CD4-positive, alpha-beta T cell treated with Interleukin-4 for 4 hours (primary cell): ENCODE measurements at regions not wholly inside any gene's neighbourhood (a gene's known extent, or its start where the extent isn't known, plus 50 kb on each side); places are given as distances from the start of the nearest gene placed in this dataset.

Experiments used
- DNase-seq: peaks from one replicate; pipeline ENCODE4 v3.0.0-alpha.2; 2020

- DNase-seq = no peak
Observed at GRCh38 chr2:58913082-58913726, 672.1 kb upstream of the FANCL start.

DNA sequence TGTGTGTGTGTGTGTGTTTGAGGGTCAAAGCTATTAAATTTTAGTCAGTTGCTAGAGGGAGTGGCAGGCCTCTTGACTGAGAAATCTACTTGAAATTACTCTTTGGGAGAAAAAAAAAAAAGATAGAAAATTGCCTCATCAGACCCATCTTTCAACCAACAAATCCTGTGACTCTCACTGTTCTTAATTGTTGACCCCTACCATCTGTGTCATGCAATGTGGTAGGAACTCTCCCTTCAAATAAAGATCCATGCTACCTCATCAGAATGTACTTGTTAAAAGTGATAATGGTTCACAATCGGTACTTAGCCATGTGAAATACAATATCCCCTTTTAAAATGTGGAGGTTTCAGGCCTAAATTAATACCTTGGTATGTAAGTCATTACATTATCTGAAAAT, 670.8 kb upstream of the FANCL start:
- no peak for DNase-seq

DNA sequence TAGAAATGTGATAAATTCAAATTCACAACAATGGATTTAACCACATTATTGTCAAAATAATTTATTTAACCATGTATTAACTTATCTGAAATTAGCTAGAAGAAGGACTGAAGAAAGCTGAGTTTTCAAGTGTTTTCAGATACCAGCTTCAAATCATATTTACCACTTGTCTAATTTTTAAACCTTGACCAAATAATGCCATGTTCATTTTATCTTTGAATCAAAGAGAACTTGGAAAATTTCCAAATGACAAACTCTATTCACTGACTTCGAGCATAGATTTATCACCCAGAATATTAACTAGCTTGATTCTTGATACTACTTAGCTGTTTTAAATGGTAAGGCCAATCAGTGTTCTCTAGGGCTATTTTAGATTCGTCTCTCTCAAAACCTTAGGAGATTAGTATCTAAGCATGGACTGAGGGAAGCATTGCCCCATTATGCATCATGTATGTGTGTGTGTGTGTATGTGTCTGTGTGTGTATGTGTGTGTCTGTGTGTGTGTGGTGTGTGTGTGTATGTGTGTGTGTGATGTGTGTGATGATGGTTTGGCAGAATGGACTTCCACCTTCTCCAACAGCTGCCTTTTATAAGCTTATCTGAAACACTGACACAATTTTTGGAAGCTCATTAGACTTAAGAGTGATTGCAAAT, 667.5 kb upstream of the FANCL start:
- DNase-seq = no peak

GRCh38 chr2:58907644-58908043, 666.5 kb upstream of the FANCL start:
- DNase-seq = no peak

DNA sequence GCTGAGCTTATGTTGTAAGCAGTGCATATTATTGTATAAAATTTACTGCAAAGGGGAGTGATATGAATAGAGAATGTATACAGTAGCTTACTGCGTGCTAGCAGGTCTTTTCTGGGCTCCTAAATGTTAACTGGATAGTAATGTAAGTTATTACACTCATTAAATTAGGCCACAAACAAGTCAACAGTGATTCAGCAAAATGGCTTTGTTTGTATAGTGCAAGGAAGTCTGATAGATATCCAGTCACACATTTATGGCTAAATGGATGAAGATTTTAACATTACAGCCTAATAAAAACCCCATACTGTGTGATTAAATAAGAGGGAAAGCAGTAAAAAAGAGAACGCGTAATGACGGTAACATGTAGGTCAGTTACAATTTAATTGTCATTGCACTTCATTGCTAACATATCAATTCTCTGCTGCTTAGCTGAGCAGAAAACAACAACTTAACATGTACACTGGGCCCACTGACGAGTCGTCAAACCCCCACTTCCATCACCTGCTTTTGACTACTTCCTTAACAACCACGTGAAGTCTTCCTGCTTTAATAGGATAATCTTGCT, 665.0 kb upstream of the FANCL start:
- no peak for DNase-seq

DNA sequence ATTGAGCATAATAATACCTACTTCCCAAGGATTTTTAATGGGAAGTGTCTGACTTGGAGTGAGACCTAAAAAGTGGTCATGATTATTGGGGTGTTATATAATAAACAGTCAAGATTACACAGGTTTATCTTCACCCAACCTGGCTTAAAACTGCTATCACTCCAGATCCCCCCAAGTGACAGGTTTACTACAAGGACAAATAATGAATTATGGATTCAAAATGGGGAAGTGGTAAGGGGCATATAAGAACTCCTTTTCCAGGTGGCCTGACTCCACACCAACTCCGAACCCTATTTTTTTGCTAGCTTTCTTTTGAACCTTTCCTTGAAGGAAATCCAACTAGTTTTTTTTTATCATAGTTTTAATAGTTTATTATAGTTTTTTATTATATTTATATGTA, 663.0 kb upstream of the FANCL start:
- DNase-seq = no peak

DNA sequence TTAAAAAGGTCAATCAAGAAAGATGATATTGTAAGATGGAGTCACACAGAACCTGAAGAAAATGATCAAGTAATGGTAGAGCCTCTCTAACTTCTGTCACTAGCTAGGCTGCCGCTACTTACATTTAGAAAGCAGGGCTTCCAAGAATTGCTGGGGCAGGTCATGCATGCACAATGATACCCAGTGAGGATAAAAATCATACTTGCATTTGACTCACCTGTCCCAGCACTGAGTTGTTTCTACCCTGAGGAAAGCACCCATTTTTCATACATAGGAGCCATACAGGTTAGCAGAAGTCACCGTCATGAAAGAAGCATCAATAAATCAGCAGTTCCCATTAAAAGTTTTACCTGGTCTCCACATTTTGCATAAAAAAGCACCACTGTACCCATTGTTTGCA, 662.3 kb upstream of the FANCL start:
- DNase-seq = no peak

DNA sequence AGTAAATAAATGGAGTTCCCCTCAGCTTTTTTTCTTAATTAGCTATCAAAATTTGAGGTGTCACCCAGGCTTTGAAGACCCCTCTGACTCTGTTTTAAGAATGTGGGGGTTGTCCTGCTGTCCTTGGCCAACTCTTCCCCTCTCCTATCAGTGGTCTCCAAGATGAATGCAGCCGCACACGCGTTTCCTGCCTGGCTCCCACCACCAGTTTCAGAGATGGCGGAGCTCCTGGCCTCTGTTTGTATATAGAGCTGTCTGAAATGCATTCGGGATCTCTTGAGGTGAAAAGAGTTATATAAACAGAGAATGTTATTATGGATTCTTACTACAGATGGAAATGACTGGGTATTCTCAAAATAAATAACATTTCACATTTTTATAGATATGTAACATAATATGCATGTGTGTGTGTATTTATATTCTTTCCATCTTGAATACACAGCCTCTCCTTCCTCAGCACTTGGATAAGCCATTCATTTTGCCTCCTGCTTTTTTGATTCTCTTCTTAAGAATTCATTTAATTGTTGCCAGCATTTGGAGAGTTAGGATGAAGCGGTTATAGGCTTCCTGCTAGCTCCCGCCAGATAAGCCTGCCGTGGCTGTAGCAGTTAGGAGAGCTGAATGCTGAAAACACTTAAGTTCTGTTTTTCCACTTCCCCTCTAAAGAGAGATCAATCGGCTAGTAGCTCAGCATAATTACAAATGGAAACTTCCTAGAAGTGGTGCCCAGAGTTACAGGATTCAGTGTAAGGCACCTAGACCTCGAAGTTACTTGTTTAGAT, 659.3 kb upstream of the FANCL start:
- no peak for DNase-seq

- no peak for DNase-seq
Observed at GRCh38 chr2:58899692-58900091, 658.6 kb upstream of the FANCL start.

GRCh38 chr2:58896638-58897037, 655.5 kb upstream of the FANCL start:
- no peak for DNase-seq

DNA sequence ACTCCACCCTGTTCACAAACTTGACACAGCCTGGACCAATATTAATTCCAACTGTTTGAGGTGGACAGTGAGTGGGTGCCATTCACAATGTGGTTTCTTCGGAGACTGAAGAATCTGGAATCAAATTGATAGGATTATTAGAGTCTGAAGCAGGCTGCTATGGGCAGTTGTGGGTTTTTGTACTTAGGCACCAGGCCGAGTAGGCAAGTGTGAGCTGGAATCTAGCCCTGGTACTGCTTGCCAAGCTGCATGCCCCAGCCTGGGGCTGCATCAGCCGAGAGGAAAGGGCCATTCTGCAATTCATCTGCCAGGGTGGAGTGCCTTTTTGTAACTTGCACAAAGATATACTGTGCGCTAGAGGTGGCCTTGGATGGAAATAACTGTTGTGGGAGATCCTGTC, 654.7 kb upstream of the FANCL start:
- DNase-seq = no peak

DNA sequence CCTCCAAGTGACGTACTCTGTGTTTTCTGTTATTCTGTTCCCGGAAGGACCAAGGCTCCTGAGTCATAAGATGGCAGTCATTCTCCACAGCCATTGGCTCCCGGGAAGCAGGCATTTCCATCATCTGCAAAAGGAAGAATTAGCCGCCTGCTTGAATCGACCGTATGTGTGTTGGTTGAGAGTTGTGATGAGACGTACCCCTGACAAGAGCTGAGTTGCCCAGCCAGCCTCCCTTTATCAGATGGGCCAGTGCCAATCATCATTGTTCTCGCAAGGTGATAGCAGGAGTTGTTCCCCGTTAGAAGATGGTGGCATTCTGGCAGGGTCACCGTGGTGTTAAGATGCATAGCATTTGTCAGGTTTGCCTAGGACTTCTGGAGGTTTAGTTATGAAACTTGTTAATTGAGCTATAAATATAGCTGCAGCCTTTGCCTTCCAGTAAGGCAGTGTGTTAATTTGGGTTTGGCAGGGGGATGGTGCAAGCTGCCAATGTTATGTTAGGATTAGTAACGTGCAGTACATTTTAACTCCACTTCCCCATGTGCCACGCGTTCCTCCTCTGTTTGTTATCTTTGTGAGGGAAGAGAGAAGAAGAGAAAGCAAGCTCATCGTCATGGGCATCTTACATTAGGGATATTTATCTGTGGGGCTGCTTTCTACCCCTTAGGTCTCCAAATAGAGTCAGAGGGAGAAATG, 652.7 kb upstream of the FANCL start:
- DNase-seq = no peak

DNA sequence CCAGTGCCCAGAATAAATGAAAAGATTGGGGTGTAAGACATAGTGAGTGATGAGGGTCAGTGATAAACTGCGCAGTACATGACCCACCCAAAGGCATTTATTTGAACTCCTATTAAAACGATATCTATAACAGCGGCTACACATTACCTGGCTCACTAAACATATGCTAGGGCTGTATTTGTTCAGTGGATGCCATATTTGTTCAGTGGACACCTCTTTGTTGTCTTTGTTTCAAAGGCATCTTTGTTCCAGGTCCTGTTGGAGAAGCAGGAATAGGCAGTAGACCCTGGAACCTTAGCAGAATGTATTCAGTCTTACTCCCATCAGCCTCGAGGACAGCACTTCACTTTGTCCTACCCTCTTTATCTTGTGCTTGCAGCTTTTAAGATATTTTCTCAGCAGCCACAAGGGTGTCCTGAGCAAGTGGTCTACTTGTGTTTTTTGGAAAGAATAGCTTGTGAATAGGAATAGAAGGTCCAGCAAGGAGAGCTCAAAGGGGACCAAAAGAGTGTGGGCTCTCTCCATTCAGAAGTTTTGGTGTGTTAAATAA, 650.8 kb upstream of the FANCL start:
- DNase-seq = no peak

- no peak for DNase-seq
Observed at GRCh38 chr2:58890865-58891525, 649.9 kb upstream of the FANCL start.

- DNase-seq = no peak
Observed at GRCh38 chr2:58886009-58886408, 644.9 kb upstream of the FANCL start.

- no peak for DNase-seq
Observed at GRCh38 chr2:58879834-58880233, 638.7 kb upstream of the FANCL start.

- no peak for DNase-seq
Observed at GRCh38 chr2:58878778-58879177, 637.7 kb upstream of the FANCL start.

DNA sequence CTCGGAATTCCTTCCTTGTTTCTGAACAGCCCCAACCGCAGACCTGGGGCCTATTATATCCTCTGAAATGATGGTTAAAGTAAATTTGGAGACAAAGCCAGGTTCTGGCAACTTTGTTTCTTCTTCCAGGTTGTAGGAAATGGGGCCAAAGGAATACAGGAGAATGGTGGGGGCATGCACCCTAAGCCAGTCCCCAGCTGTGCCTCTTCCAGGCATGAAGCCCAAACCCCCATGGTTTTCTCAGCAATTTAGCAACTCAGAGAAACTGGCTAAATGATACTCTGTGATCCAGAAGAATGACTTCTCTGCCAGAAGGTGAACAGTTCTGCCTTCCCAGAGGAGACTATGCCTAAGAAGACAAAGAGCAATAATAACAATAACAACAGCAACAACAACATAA, 635.0 kb upstream of the FANCL start:
- DNase-seq = no peak

DNA sequence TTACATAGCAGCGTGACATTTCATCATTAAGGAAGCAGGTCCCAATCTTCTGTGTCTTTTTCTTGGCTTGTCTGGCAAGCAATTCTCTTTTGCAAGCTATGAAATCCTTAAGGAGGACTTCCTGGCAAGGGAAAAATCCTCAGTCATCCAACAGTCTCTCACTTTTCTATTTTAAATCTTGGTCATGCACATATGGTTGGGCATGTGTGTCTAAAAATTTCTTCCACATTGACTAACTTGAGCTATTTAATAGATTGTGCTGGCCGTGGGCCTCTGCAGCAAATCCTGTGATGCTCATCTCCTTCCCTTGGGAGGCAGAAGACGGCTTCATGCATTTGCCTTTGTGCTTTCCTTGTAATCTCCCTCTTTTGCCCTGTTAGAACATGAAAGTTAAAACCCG, 634.3 kb upstream of the FANCL start:
- no peak for DNase-seq

DNA sequence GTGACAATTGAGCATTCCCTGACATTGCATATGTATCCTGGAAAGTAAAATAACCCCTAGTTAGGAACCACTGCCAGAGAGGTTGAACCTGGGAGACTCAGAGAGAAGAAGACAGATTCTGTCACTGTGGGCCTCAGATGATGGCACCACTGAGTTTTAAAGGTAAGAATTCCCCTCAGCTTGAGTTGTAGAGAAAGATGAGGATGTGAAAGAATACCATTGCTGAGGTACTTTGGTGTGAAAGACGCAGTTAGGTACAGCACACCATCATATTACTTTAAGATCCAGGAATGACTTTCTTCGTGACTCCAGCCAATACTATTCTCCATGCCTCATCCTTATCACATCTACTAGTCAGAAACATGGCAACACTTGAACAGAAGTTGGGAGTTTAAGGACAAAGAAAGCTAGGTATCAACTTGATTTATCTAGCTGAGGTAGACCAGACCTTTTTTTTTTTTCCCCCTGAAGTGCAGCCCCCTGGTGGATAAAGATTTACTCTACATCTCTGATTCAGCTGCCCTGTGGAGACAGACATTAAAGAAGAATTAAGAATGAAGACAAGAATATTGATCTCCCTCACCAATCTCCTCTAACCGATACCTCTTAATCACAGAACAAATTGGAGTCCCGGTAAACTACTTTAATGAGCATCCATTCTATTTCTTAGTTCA, 630.5 kb upstream of the FANCL start:
- DNase-seq = no peak

DNA sequence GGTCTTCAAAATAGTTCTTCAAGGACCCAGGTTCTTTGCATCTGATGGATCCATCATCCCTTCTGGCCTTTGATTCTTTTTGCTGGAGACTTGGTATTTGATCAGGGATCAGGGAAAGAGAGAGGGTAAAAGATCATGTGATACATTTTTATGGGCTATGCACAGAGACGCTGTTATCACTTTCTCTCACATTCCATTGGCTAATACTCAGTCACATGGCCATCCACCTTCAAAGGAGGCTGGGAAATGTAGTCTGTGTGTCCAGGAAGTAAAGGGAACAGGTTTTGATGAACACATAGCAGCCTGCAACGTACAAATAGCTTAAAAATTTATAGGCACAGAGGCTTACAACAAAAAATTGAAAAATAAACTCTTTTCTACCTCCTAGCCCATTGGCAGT, 629.6 kb upstream of the FANCL start:
- no peak for DNase-seq

DNA sequence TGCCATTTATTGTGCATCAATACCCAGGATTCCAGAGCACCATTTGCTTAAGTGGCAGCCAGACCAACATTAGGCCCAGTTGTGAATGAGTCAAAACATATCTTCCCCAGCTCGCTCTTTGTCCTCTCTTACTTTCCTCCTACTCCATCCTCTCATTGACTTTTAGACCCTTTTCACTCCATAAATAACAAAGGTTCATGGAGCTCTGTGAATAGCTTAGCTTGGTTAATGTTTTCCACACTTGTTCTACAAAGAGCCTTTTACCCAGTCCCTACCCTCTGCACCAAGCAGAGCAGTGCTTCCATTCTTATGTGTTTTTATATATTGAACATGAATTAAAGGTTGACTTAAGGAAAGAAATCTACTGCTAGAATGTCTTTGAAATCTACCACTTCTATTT, 625.8 kb upstream of the FANCL start:
- DNase-seq = no peak
